ENCODE measurements at regions not wholly inside any gene's neighbourhood (a gene's known extent, or its start where the extent isn't known, plus 50 kb on each side); places are given as distances from the start of the nearest gene placed in this dataset.

DNA sequence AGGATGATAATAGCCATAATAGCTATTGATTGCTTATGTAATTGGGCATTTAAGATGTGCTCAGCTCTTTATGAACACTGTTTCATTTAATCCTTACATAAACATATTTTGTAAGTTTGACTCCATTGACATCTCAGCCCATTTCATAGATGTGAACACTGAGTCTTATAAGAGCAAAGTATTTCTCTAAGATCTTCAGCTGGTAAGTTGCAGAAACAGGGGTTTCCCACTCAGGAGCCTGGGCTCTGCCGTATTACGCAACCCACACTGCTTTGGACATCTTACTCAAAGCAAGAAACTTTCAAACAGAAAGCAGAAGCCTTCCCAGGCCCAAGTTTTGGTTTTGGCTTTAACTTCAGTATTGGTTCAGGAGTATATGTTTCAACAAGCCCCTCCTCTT, 705.1 kb downstream of the MED13L start:
- no peaks in the 10 kb centered on the region for H3K36me3 Mint-ChIP-seq
- H3K4me3 Mint-ChIP-seq, result no peak overlapping the region
- H3K27me3 ChIP-seq, result no peaks in the 10 kb centered on the region
- no peak overlapping the region for H3K4me2 ChIP-seq
- H3K27me3 Mint-ChIP-seq (ENCODE audit: insufficient read depth, low read depth), result peaks cover 14% of the 10 kb centered on the region
- H4K20me1 ChIP-seq (ENCODE audit: low read depth), result no peaks in the 10 kb centered on the region
- no peak for DNase-seq (ENCODE audit: low spot score)
- no peak overlapping the region for H3K4me3 ChIP-seq
- H3K9ac ChIP-seq, result no peak overlapping the region
- no peaks in the 10 kb centered on the region for H3K9me3 Mint-ChIP-seq
- H3K4me1 ChIP-seq, result peaks cover 13% of the 10 kb centered on the region
- TF ChIP-seq, protein P1, sequence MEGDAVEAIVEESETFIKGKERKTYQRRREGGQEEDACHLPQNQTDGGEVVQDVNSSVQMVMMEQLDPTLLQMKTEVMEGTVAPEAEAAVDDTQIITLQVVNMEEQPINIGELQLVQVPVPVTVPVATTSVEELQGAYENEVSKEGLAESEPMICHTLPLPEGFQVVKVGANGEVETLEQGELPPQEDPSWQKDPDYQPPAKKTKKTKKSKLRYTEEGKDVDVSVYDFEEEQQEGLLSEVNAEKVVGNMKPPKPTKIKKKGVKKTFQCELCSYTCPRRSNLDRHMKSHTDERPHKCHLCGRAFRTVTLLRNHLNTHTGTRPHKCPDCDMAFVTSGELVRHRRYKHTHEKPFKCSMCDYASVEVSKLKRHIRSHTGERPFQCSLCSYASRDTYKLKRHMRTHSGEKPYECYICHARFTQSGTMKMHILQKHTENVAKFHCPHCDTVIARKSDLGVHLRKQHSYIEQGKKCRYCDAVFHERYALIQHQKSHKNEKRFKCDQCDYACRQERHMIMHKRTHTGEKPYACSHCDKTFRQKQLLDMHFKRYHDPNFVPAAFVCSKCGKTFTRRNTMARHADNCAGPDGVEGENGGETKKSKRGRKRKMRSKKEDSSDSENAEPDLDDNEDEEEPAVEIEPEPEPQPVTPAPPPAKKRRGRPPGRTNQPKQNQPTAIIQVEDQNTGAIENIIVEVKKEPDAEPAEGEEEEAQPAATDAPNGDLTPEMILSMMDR (IDR thresholded peaks at IDR 0.05), result no peak
- TF ChIP-seq EZH2phosphoT487 (IDR thresholded peaks at IDR 0.05), result no peak
- H3K4me1 Mint-ChIP-seq, result peaks cover 7% of the 10 kb centered on the region
- H2AFZ ChIP-seq (replicated peaks), result no peak overlapping the region
- H3K27ac Mint-ChIP-seq, result no peak overlapping the region
- H3K79me2 ChIP-seq (ENCODE audit: low read depth), result no peaks in the 10 kb centered on the region
- no peaks in the 10 kb centered on the region for H3K36me3 ChIP-seq
- H3K27ac ChIP-seq, result no peak overlapping the region
- H3F3A ChIP-seq (ENCODE audit: low read depth), result peaks cover 15% of the 10 kb centered on the region
- no peaks in the 10 kb centered on the region for H3K9me3 ChIP-seq (ENCODE audit: low read depth)

DNA sequence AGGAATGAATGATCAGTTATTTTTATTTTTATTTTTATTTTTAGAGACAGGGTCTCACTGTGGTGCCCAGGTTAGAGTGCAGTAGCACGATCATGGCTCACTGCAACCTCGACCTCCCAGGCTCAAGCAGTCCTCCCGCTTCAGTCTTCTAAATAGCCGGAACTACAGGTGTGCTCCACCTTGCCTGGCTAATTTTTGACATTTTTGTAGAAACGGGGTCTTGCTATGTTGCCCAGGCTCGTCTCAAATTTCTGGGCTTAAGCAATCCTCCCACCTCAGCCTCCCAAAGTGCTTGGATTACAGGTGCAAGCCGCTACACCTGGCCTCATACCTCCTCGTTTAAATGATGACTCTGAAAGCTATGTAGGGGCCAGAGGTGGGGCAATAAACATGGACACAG, 706.0 kb downstream of the MED13L start:
- no peak for DNase-seq (ENCODE audit: low spot score)
- no peaks in the 10 kb centered on the region for H4K20me1 ChIP-seq (ENCODE audit: low read depth)
- H3K27me3 ChIP-seq, result no peaks in the 10 kb centered on the region
- Mint-ChIP-seq H3K9me3 (no peaks in the 10 kb centered on the region), H3K4me1 (peaks cover 7% of the 10 kb centered on the region), H3K27ac (no peak overlapping the region), H3K4me3 (no peak overlapping the region), H3K27me3 (ENCODE audit: insufficient read depth, low read depth) (peaks cover 14% of the 10 kb centered on the region), H3K36me3 (no peaks in the 10 kb centered on the region)
- H2AFZ ChIP-seq (replicated peaks), result no peak overlapping the region
- H3K9me3 ChIP-seq (ENCODE audit: low read depth), result no peaks in the 10 kb centered on the region
- peaks cover 15% of the 10 kb centered on the region for H3F3A ChIP-seq (ENCODE audit: low read depth)
- no peak for TF ChIP-seq EZH2phosphoT487 (IDR thresholded peaks at IDR 0.05)
- TF ChIP-seq EZH2 (IDR thresholded peaks at IDR 0.05), result no peak
- TF ChIP-seq, protein P1 (IDR thresholded peaks at IDR 0.05), result no peak
- no peak overlapping the region for H3K27ac ChIP-seq
- H3K79me2 ChIP-seq (ENCODE audit: low read depth), result no peaks in the 10 kb centered on the region
- H3K9ac ChIP-seq, result no peak overlapping the region
- H3K4me2 ChIP-seq, result no peak overlapping the region
- no peak overlapping the region for H3K4me3 ChIP-seq
- H3K4me1 ChIP-seq, result peaks cover 13% of the 10 kb centered on the region
- H3K36me3 ChIP-seq, result no peaks in the 10 kb centered on the region

DNA sequence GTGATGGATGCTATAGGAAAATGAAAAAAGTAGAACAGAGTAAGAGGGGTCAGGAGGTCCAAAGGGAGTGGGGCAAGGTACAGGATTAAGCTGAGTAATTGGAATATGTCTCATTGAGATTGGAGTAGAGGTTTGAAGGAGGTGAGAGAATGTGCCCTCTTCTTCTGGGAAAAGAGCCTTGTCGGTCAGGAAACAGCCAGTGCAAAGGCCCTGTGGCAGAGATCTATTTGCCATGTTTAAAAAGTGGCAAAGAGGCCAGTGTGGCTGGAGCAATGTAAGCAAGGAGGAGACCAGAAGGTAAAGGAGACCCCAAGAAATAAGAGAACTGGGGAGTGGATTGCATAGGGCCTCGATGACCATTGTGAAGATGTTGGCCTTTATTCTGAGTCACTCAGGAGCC, 706.5 kb downstream of the MED13L start:
- no peaks in the 10 kb centered on the region for H3K36me3 ChIP-seq
- no peaks in the 10 kb centered on the region for H3K27me3 ChIP-seq
- H3K4me2 ChIP-seq, result no peak overlapping the region
- TF ChIP-seq, protein P1 (IDR thresholded peaks at IDR 0.05), result no peak
- TF ChIP-seq EZH2 (IDR thresholded peaks at IDR 0.05), result no peak
- TF ChIP-seq EZH2phosphoT487 (IDR thresholded peaks at IDR 0.05), result no peak
- Mint-ChIP-seq H3K27me3 (ENCODE audit: insufficient read depth, low read depth) (peaks cover 14% of the 10 kb centered on the region), H3K4me1 (peaks cover 7% of the 10 kb centered on the region), H3K4me3 (no peak overlapping the region), H3K9me3 (no peaks in the 10 kb centered on the region), H3K27ac (no peak overlapping the region), H3K36me3 (no peaks in the 10 kb centered on the region)
- H3K79me2 ChIP-seq (ENCODE audit: low read depth), result no peaks in the 10 kb centered on the region
- H3F3A ChIP-seq (ENCODE audit: low read depth), result peaks cover 15% of the 10 kb centered on the region
- no peaks in the 10 kb centered on the region for H4K20me1 ChIP-seq (ENCODE audit: low read depth)
- DNase-seq (ENCODE audit: low spot score), result no peak
- H3K4me1 ChIP-seq, result peaks cover 13% of the 10 kb centered on the region
- H3K9me3 ChIP-seq (ENCODE audit: low read depth), result no peaks in the 10 kb centered on the region
- no peak overlapping the region for H3K27ac ChIP-seq
- H3K4me3 ChIP-seq, result no peak overlapping the region
- H3K9ac ChIP-seq, result no peak overlapping the region
- H2AFZ ChIP-seq (replicated peaks), result no peak overlapping the region
